ENCODE measurements at regions not wholly inside any gene's neighbourhood (a gene's known extent, or its start where the extent isn't known, plus 50 kb on each side); places are given as distances from the start of the nearest gene placed in this dataset.

DNA sequence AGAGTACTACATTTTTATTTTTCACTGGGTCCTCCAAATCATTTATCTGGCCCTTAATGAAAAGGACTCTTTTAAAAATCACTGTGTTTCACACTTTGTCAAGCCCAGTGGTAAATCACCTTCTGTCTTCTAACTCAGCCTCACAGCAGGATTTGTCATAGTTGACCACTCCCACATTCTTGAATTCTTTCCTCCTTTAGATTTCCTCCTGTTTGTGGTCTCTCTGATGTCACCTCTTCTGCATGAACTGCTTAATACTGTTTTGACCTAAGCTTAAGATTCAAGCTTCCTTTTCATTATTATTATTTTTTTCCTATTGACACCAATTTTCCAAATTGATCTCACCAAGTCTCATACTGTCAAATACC is 899.8 kb upstream of the MIR17HG start:
- no peaks in the 10 kb centered on the region for H3K27me3 ChIP-seq (ENCODE audit: control insufficient read depth, insufficient read depth, low read length)
- TF ChIP-seq, protein P1, sequence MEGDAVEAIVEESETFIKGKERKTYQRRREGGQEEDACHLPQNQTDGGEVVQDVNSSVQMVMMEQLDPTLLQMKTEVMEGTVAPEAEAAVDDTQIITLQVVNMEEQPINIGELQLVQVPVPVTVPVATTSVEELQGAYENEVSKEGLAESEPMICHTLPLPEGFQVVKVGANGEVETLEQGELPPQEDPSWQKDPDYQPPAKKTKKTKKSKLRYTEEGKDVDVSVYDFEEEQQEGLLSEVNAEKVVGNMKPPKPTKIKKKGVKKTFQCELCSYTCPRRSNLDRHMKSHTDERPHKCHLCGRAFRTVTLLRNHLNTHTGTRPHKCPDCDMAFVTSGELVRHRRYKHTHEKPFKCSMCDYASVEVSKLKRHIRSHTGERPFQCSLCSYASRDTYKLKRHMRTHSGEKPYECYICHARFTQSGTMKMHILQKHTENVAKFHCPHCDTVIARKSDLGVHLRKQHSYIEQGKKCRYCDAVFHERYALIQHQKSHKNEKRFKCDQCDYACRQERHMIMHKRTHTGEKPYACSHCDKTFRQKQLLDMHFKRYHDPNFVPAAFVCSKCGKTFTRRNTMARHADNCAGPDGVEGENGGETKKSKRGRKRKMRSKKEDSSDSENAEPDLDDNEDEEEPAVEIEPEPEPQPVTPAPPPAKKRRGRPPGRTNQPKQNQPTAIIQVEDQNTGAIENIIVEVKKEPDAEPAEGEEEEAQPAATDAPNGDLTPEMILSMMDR (IDR thresholded peaks at IDR 0.05; ENCODE audit: low read depth, low read length) = no peak
- no peaks in the 10 kb centered on the region for H3K9me3 ChIP-seq (ENCODE audit: control insufficient read depth, insufficient read depth, low read length)
- DNase-seq (ENCODE audit: low read depth, low spot score) = no peak
- CTCF ChIA-PET = no interaction called here
- POLR2A ChIA-PET = no interaction called here
- no peak overlapping the region for H3K27ac ChIP-seq (ENCODE audit: low read depth, low read length)
- H3K4me3 ChIP-seq (ENCODE audit: low read depth, low read length) = no peak overlapping the region

DNA sequence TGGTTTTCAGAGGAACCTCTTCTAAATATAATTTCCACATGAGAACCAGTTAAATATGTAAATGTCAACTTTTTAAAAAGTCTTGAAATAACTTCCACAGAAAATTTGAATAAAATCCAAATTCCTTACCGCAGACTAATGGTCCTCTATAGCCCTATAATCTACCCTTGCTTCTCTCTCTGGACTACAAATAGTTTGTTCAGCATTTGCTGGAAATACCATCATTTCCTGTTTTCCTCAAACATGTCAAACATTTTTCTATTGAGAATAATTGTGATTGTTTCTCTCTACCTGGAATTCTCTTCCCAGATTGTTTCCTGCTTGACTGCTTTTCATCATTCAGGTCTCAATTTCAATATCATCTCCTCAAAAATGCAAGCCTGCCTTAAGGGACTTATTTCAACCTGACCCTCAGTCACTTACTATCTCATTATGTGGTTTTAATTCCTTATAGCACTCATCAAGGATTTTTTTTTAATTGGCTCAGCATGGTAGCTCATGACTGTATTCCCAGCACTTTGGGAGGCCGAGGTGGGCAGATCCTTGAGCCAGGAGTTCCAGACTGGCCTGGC is 898.9 kb upstream of the MIR17HG start:
- Histone ChIP-seq H3K27me3 (ENCODE audit: control insufficient read depth, insufficient read depth, low read length) (no peaks in the 10 kb centered on the region), H3K9me3 (ENCODE audit: control insufficient read depth, insufficient read depth, low read length) (no peaks in the 10 kb centered on the region), H3K27ac (ENCODE audit: low read depth, low read length) (no peak overlapping the region), H3K4me3 (ENCODE audit: low read depth, low read length) (no peak overlapping the region)
- TF ChIP-seq, protein P1 (IDR thresholded peaks at IDR 0.05; ENCODE audit: low read depth, low read length) = no peak
- no peak for DNase-seq (ENCODE audit: low read depth, low spot score)
- POLR2A ChIA-PET = no interaction called here
- CTCF ChIA-PET = no interaction called here

DNA sequence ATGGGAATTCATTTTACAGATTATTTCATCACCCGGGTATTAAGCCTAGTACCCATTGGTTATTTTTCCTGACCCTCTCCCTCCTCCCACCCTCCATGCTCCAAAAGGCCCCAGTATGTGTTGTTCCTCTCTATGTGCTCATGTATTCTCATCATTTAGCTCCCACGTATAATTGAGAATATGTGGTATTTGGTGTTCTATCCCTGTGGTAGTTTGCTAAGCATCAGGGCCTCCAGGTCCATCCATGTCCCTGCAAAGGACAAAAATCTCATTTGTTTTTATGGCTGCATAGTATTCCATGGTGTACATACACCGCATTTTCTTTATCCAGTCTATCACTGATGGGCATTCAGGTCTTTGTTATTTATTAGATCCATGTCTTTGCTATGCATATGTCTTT is 894.1 kb upstream of the MIR17HG start:
- Histone ChIP-seq H3K27ac (ENCODE audit: low read depth, low read length) (no peak overlapping the region), H3K27me3 (ENCODE audit: control insufficient read depth, insufficient read depth, low read length) (no peaks in the 10 kb centered on the region), H3K4me3 (ENCODE audit: low read depth, low read length) (no peak overlapping the region), H3K9me3 (ENCODE audit: control insufficient read depth, insufficient read depth, low read length) (no peaks in the 10 kb centered on the region)
- CTCF ChIA-PET = no interaction called here
- DNase-seq (ENCODE audit: low read depth, low spot score) = no peak
- POLR2A ChIA-PET = no interaction called here
- TF ChIP-seq, protein P1 (IDR thresholded peaks at IDR 0.05; ENCODE audit: low read depth, low read length) = no peak

DNA sequence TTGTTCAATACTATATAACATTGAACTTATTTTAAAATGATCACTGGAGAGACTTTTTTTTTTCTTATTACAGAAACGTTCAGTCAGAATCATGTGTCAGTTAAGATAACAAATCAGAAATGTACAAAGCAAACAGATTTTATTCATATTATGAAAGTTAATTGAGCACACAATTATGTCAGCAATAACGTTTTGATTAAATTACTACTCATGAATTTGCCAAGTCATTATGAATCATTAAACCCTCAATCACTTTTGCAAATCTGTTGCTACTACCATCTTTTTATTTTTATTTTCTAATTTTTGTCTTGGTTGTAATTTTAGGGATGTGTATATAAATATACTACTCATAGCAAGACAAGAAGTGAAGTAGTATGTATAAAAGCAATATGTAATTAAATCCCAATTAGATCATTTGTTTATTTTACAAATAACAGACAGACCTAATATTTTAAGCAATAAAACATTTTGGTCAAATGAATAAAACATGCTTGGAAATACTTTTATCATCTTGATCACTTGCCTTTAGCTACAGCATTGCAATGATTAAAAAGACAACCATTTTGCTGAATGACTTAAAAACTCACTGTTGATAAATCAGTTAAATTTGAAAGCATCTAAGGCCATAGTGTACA is 893.4 kb upstream of the MIR17HG start:
- TF ChIP-seq, protein P1 (IDR thresholded peaks at IDR 0.05; ENCODE audit: low read depth, low read length) = no peak
- Histone ChIP-seq H3K9me3 (ENCODE audit: control insufficient read depth, insufficient read depth, low read length) (no peaks in the 10 kb centered on the region), H3K4me3 (ENCODE audit: low read depth, low read length) (no peak overlapping the region), H3K27ac (ENCODE audit: low read depth, low read length) (no peak overlapping the region), H3K27me3 (ENCODE audit: control insufficient read depth, insufficient read depth, low read length) (no peaks in the 10 kb centered on the region)
- ChIA-PET POLR2A (no interaction called here), CTCF (no interaction called here)
- no peak for DNase-seq (ENCODE audit: low read depth, low spot score)

DNA sequence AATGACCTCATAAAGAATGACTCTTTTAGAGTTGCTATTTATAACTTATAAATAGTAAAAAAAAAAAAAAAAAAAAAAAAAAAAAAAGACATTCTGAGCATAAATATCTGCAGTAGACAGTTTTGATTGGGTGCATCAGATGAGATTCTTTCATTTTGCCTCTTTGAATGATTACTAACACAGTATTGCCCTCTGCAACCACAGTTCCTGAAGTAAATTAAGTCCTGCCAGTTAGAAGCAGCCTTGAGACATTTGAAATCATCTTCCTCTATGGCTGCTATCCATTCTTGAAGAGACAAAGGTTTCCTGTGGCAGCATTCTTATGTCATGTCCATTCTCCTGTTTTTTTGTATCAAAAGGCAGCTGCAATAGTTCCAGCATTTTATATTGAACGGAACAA is 892.4 kb upstream of the MIR17HG start:
- TF ChIP-seq, protein P1 (IDR thresholded peaks at IDR 0.05; ENCODE audit: low read depth, low read length) = no peak
- POLR2A ChIA-PET = no interaction called here
- no peak overlapping the region for H3K27ac ChIP-seq (ENCODE audit: low read depth, low read length)
- CTCF ChIA-PET = no interaction called here
- no peaks in the 10 kb centered on the region for H3K27me3 ChIP-seq (ENCODE audit: control insufficient read depth, insufficient read depth, low read length)
- no peaks in the 10 kb centered on the region for H3K9me3 ChIP-seq (ENCODE audit: control insufficient read depth, insufficient read depth, low read length)
- DNase-seq (ENCODE audit: low read depth, low spot score) = no peak
- H3K4me3 ChIP-seq (ENCODE audit: low read depth, low read length) = no peak overlapping the region

All from AG04450 (cell line).